HepG2 (cell line): ENCODE measurements at regions not wholly inside any gene's neighbourhood (a gene's known extent, or its start where the extent isn't known, plus 50 kb on each side); places are given as distances from the start of the nearest gene placed in this dataset.
A peak's percentile ranks its signal among the peaks of the same experiment; 100 is the strongest.

Experiments used
- ATAC-seq: fragments of 200-7000 bp; cut with Tn5 transposase; 3 replicates; pipeline ENCODE4 v1.9.1; 2020; ENCODE audit warnings: mild to moderate bottlenecking, moderate library complexity
- BruUV-seq: library from RNA; stranded (reverse); fragments of 400-500 nt; replicated peaks from 2 replicates; lab custom pipeline; 2021; lab: Mats Ljungman, UMichigan
- CTCF ChIA-PET: fragments of 300-600 bp; formaldehyde crosslinking; extraction: SDS; loops from one replicate; lab custom pipeline; 2021; ENCODE audit warnings: low total read pairs, inconsistent platforms, low intra/inter-chr PET ratio; lab: Yijun Ruan, JAX
- POLR2A ChIA-PET: fragments of 350-600 bp; sonication (Branson Sonifier 250); formaldehyde crosslinking; loops from one replicate; lab custom pipeline; 2020; ENCODE audit warnings: antibody characterized with exemption, inconsistent platforms; lab: Yijun Ruan, JAX
- DNase-seq: peaks from one replicate; pipeline ENCODE4 v3.0.0-alpha.2; 2015; ENCODE audit warnings: low spot score
- FAIRE-seq: peaks from 3 replicates; lab custom pipeline; 2011; peaks lifted over from hg19 to GRCh38; lab: Jason Lieb, UNC
- H2AFZ ChIP-seq: one replicate; pipeline ENCODE4 v1.6.1; 2011; ENCODE audit warnings: low read length, inconsistent platforms
- H3K27ac ChIP-seq: fragments of 300-600 bp; 3 replicates; pipeline ENCODE4 v1.8.0; 2011; ENCODE audit warnings: mixed run types, mild to moderate bottlenecking, mixed read lengths, low read length, inconsistent platforms; ENCODE audit not compliant: insufficient read depth; ENCODE audit errors: extremely low read length
- H3K27me3 ChIP-seq, 2 experiments: fragments of 200-600 bp in 1 of 2; 2 replicates in 1 of 2; 3 replicates in 1 of 2; pipeline versions ENCODE4 v1.6.0 to v1.8.0; 2011; ENCODE audit warnings: low read length in 2 of 2, mild to moderate bottlenecking in 2 of 2, moderate library complexity in 2 of 2, inconsistent platforms in 1 of 2; ENCODE audit not compliant: insufficient read depth in 2 of 2, control insufficient read depth in 1 of 2
- H3K36me3 ChIP-seq, 2 experiments: fragments of 200-600 bp in 1 of 2; replicated peaks in 1 of 2; 2 replicates in 1 of 2; 3 replicates in 1 of 2; pipeline versions ENCODE4 v1.5.1 to v1.8.0; 2011; ENCODE audit warnings: low read length in 2 of 2, inconsistent platforms in 1 of 2; ENCODE audit not compliant: insufficient read depth in 2 of 2, control insufficient read depth in 1 of 2
- H3K4me1 ChIP-seq: 2 replicates; pipeline ENCODE4 v1.5.1; 2012; ENCODE audit warnings: low read length, inconsistent platforms; ENCODE audit not compliant: insufficient read depth
- H3K4me2 ChIP-seq: 2 replicates; pipeline ENCODE4 v1.6.0; 2011; ENCODE audit warnings: low read depth, low read length, inconsistent platforms
- H3K4me3 ChIP-seq, 3 experiments: fragments of 200-600 bp in 1 of 3; sonication (generic), shearing (Covaris generic) in 1 of 3; replicated peaks in 1 of 3; 2 replicates each; pipeline ENCODE4 v1.5.1; 2011 to 2016; ENCODE audit warnings: low read length in 3 of 3, inconsistent platforms in 2 of 3, low read depth in 2 of 3, mild to moderate bottlenecking in 2 of 3, control low read depth in 1 of 3, mixed read lengths in 1 of 3; ENCODE audit not compliant: insufficient read depth in 1 of 3
- H3K79me2 ChIP-seq: one replicate; pipeline ENCODE4 v1.6.1; 2011; ENCODE audit warnings: low read length, inconsistent platforms; ENCODE audit not compliant: insufficient read depth
- H3K9ac ChIP-seq: 2 replicates; pipeline ENCODE4 v1.6.0; 2011; ENCODE audit warnings: mild to moderate bottlenecking, low read depth, low read length, inconsistent platforms; ENCODE audit not compliant: insufficient read depth
- H3K9me3 ChIP-seq: 2 replicates; pipeline ENCODE4 v1.5.1; 2012; ENCODE audit warnings: mild to moderate bottlenecking, low read length
- H4K20me1 ChIP-seq: 2 replicates; pipeline ENCODE4 v1.6.0; 2011; ENCODE audit warnings: inconsistent platforms, mild to moderate bottlenecking, low read length, moderate library complexity; ENCODE audit not compliant: insufficient read depth
- CEBPG ChIP-seq: IDR thresholded peaks from 2 replicates; pipeline ENCODE4 v1.6.1; 2016
- DNMT1 ChIP-seq: sonication (generic); formaldehyde crosslinking; IDR thresholded peaks from 2 replicates; pipeline ENCODE4 v1.5.1; 2020; ENCODE audit warnings: mild to moderate bottlenecking, missing genetic modification reagents
- FOXO1 ChIP-seq: sonication (generic); formaldehyde crosslinking; IDR thresholded peaks from 2 replicates; pipeline ENCODE4 v1.4.0; 2020; ENCODE audit warnings: missing genetic modification reagents
- GATAD2A ChIP-seq: IDR thresholded peaks from 2 replicates; pipeline ENCODE4 v1.6.1; 2016
- GMEB2 ChIP-seq: IDR thresholded peaks from 2 replicates; pipeline ENCODE4 v1.6.1; 2016; ENCODE audit warnings: missing biosample characterization, missing genetic modification reagents, low read depth
- HMG20A ChIP-seq: IDR thresholded peaks from 2 replicates; pipeline ENCODE4 v1.6.1; 2016; ENCODE audit warnings: borderline replicate concordance
- KDM5B ChIP-seq: sonication (generic); formaldehyde crosslinking; IDR thresholded peaks from 2 replicates; pipeline ENCODE4 v1.4.0; 2020; ENCODE audit warnings: missing genetic modification reagents, mild to moderate bottlenecking, borderline replicate concordance
- KLF16 ChIP-seq, 2 experiments: sonication (generic) in 1 of 2; formaldehyde crosslinking in 1 of 2; IDR thresholded peaks; 2 replicates each; pipeline versions ENCODE4 v1.6.1 to v1.8.0; 2016 to 2023; ENCODE audit warnings: missing genetic modification reagents in 2 of 2, missing compliant biosample characterization in 1 of 2
- MTF2 ChIP-seq: sonication (generic); formaldehyde crosslinking; IDR thresholded peaks from 2 replicates; pipeline ENCODE4 v1.5.0; 2020; ENCODE audit warnings: missing genetic modification reagents, borderline replicate concordance
- PBX2 ChIP-seq: IDR thresholded peaks from 2 replicates; pipeline ENCODE4 v1.6.1; 2016; ENCODE audit warnings: control low read depth
- PRDM10 ChIP-seq: sonication (generic); formaldehyde crosslinking; IDR thresholded peaks from 2 replicates; pipeline ENCODE4 v1.4.0; 2020; ENCODE audit warnings: low read depth, missing genetic modification reagents
- SMARCE1 ChIP-seq: fragments of 450-650 bp; IDR thresholded peaks from 2 replicates; pipeline ENCODE4 v1.6.1; 2017; ENCODE audit warnings: borderline replicate concordance
- SPEN ChIP-seq: sonication (generic); formaldehyde crosslinking; IDR thresholded peaks from 2 replicates; pipeline ENCODE4 v1.5.1; 2020; ENCODE audit warnings: low read depth, mild to moderate bottlenecking, missing genetic modification reagents
- ZMYM3 ChIP-seq: sonication (generic); formaldehyde crosslinking; IDR thresholded peaks from 2 replicates; pipeline ENCODE4 v1.5.1; 2020; ENCODE audit warnings: mild to moderate bottlenecking, missing genetic modification reagents
- ZNF12 ChIP-seq: sonication (generic); formaldehyde crosslinking; IDR thresholded peaks from 2 replicates; pipeline ENCODE4 v1.5.0; 2020; ENCODE audit warnings: missing genetic modification reagents
- ZNF251 ChIP-seq: sonication (generic); formaldehyde crosslinking; IDR thresholded peaks from 2 replicates; pipeline ENCODE4 v1.9.0; 2021; ENCODE audit warnings: mild to moderate bottlenecking, missing genetic modification reagents
- ZNF256 ChIP-seq: sonication (generic); formaldehyde crosslinking; conservative IDR thresholded peaks from 2 replicates; pipeline ENCODE4 v1.4.0; 2020; ENCODE audit warnings: missing genetic modification reagents
- ZNF274 ChIP-seq: sonication (generic); formaldehyde crosslinking; IDR thresholded peaks from 2 replicates; pipeline ENCODE4 v1.5.1; 2020; ENCODE audit warnings: mild to moderate bottlenecking, missing genetic modification reagents
- ZNF550 ChIP-seq: sonication (generic); formaldehyde crosslinking; IDR thresholded peaks from 2 replicates; pipeline ENCODE4 v1.4.0; 2020; ENCODE audit warnings: mild to moderate bottlenecking, missing genetic modification reagents, borderline replicate concordance
- ZNF577 ChIP-seq: sonication (generic); formaldehyde crosslinking; IDR thresholded peaks from 2 replicates; pipeline ENCODE4 v1.4.0; 2020; ENCODE audit warnings: mild to moderate bottlenecking, low read depth, missing genetic modification reagents, borderline replicate concordance
- ZNF616 ChIP-seq: sonication (generic); formaldehyde crosslinking; IDR thresholded peaks from 2 replicates; pipeline ENCODE4 v1.5.0; 2020; ENCODE audit warnings: low read depth, mild to moderate bottlenecking, missing genetic modification reagents
- ZNF775 ChIP-seq: sonication (generic); formaldehyde crosslinking; IDR thresholded peaks from 2 replicates; pipeline ENCODE4 v1.4.0; 2020; ENCODE audit warnings: missing genetic modification reagents, mild to moderate bottlenecking, moderate library complexity, borderline replicate concordance
- ZNF777 ChIP-seq: sonication (generic); formaldehyde crosslinking; IDR thresholded peaks from 2 replicates; pipeline ENCODE4 v1.4.0; 2020; ENCODE audit warnings: missing genetic modification reagents
- WGBS: methylation state at CpG from one replicate; pipeline ENCODE4 v1.1.6; 2017; ENCODE audit warnings: low lambda C conversion rate; 5-methylcytosine and 5-hydroxymethylcytosine counted together
- in situ Hi-C: cut with HindIII; loops from 2 replicates; pipeline ENCODE4 v1.10.0; 2017; ENCODE audit warnings: low pct_unique_long_range_greater_than_20kb; ENCODE audit not compliant: extremely low pct_ligation_motif_present
- intact Hi-C: fragments of 100-400 bp; cut with micrococcal nuclease; formaldehyde crosslinking; loops from one replicate; pipeline ENCODE4 v1.10.0; 2022; ENCODE audit not compliant: unreplicated experiment

GRCh38 chr13:40013554-40013953, 358.1 kb downstream of the COG6 start:
- peak; percentile 18 for DNase-seq
- WGBS: 0% methylated on average over 2 of the region's 2 CpGs
- CTCF ChIA-PET: no interaction called here
- BruUV-seq: no TSS peak
- H4K20me1 ChIP-seq: no peaks in the 10 kb centered on the region
- H3K27me3 ChIP-seq: no peaks in the 10 kb centered on the region
- H3K36me3 ChIP-seq: no peaks in the 10 kb centered on the region
- H3K9me3 ChIP-seq: no peaks in the 10 kb centered on the region
- no peaks in the 10 kb centered on the region for H3K79me2 ChIP-seq
- ATAC-seq: peak; percentile 41; the same call in 1 of the 3 replicates
- FAIRE-seq: no peak
- no peaks in the 10 kb centered on the region for H3K4me1 ChIP-seq
- in situ Hi-C loops: no loop called here
- H3K4me3 ChIP-seq: no peak overlapping the region
- intact Hi-C loops: no loop called here
- H2AFZ ChIP-seq: no peak overlapping the region
- no peak overlapping the region for H3K4me2 ChIP-seq
- no peak overlapping the region for H3K27ac ChIP-seq
- H3K9ac ChIP-seq: no peak overlapping the region
- POLR2A ChIA-PET: no interaction called here
- no peak for TF ChIP-seq MTF2 (CRISPR knock-in tag)
- TF ChIP-seq ZNF775: no peak
- TF ChIP-seq FOXO1 (CRISPR knock-in tag): no peak
- no peak for TF ChIP-seq ZNF777 (CRISPR knock-in tag)
- no peak for TF ChIP-seq SMARCE1
- TF ChIP-seq HMG20A: no peak
- TF ChIP-seq ZNF12 (CRISPR knock-in tag): no peak
- TF ChIP-seq ZNF616: no peak
- TF ChIP-seq ZNF274: no peak
- no peak for TF ChIP-seq SPEN (CRISPR knock-in tag)
- no peak for TF ChIP-seq ZNF577 (CRISPR knock-in tag)
- no peak for TF ChIP-seq GMEB2 (CRISPR knock-in tag)
- no peak for TF ChIP-seq DNMT1
- TF ChIP-seq PRDM10 (CRISPR knock-in tag): no peak
- no peak for TF ChIP-seq ZMYM3 (CRISPR knock-in tag)
- no peak for TF ChIP-seq ZNF251 (CRISPR knock-in tag)
- no peak for TF ChIP-seq ZNF256 (CRISPR knock-in tag)
- TF ChIP-seq CEBPG (CRISPR knock-in tag): peak; percentile 45; the same call in 1 of the 2 replicates
- no peak for TF ChIP-seq KDM5B (CRISPR knock-in tag)
- TF ChIP-seq PBX2 (CRISPR knock-in tag): no peak
- TF ChIP-seq ZNF550 (CRISPR knock-in tag): no peak
- no peak for TF ChIP-seq KLF16 (CRISPR knock-in tag; IDR thresholded peaks at IDR 0.05)
- 0 out of 2 replicates have a peak, but pooled peaks have one; percentile 34 for TF ChIP-seq GATAD2A
